ENCODE measurements at regions not wholly inside any gene's neighbourhood (a gene's known extent, or its start where the extent isn't known, plus 50 kb on each side); places are given as distances from the start of the nearest gene placed in this dataset.

DNA sequence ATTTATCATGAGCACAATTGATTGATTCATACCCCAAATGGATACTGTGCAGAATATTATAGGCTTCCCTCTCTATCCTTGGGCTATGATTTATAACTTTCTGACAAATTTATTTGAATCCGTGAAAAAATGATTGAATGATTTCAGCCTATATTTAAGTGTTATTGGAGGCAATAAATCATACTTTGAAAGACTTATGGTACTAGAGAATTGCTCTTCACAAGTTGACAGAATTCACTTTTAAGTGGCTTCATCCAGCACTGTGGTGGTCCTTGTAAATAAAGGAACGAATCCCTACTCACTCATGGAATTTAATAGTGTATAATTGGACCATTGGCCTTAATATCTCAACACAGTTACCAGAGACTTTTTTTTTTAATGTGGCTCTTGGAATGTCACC lies 174.8 kb upstream of the TLL1 start:
- DNase-seq (ENCODE audit: low read depth in 1 of 2, low spot score in 1 of 2): no peak
- Histone ChIP-seq H3K27ac (no peak overlapping the region), H3K27me3 (no peaks in the 10 kb centered on the region), H3K36me3 (no peaks in the 10 kb centered on the region), H3K4me3 (no peak overlapping the region), H3K9me3 (ENCODE audit: low read depth) (no peaks in the 10 kb centered on the region), H3K4me1 (ENCODE audit: low read depth) (no peaks in the 10 kb centered on the region)
- TF ChIP-seq, protein P1, sequence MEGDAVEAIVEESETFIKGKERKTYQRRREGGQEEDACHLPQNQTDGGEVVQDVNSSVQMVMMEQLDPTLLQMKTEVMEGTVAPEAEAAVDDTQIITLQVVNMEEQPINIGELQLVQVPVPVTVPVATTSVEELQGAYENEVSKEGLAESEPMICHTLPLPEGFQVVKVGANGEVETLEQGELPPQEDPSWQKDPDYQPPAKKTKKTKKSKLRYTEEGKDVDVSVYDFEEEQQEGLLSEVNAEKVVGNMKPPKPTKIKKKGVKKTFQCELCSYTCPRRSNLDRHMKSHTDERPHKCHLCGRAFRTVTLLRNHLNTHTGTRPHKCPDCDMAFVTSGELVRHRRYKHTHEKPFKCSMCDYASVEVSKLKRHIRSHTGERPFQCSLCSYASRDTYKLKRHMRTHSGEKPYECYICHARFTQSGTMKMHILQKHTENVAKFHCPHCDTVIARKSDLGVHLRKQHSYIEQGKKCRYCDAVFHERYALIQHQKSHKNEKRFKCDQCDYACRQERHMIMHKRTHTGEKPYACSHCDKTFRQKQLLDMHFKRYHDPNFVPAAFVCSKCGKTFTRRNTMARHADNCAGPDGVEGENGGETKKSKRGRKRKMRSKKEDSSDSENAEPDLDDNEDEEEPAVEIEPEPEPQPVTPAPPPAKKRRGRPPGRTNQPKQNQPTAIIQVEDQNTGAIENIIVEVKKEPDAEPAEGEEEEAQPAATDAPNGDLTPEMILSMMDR (IDR thresholded peaks at IDR 0.05; ENCODE audit: low read depth, low read length): no peak

DNA sequence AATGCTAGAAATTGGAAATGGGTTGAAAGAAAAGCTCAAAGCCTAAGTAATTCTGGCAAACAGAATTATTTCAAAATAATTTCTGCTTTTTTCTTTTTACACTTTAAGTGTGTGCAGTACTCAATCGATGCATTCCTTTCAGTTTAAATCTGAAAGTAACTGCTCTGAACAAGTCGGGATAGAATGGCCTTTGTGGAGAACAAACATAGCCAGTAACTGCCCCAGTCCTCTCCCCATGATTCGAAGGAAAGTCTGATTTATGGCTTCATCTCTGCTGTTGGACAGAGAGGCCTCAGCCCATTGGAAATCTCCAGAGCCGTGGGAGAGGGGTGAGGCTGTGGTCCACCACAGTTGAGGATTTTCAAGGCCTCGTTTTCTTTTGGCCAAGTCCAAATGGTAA lies 174.0 kb upstream of the TLL1 start:
- Histone ChIP-seq H3K4me1 (ENCODE audit: low read depth) (no peaks in the 10 kb centered on the region), H3K9me3 (ENCODE audit: low read depth) (no peaks in the 10 kb centered on the region), H3K36me3 (no peaks in the 10 kb centered on the region), H3K27me3 (no peaks in the 10 kb centered on the region), H3K4me3 (no peak overlapping the region), H3K27ac (no peak overlapping the region)
- TF ChIP-seq, protein P1 (IDR thresholded peaks at IDR 0.05; ENCODE audit: low read depth, low read length): no peak
- no peak for DNase-seq (ENCODE audit: low read depth in 1 of 2, low spot score in 1 of 2)

DNA sequence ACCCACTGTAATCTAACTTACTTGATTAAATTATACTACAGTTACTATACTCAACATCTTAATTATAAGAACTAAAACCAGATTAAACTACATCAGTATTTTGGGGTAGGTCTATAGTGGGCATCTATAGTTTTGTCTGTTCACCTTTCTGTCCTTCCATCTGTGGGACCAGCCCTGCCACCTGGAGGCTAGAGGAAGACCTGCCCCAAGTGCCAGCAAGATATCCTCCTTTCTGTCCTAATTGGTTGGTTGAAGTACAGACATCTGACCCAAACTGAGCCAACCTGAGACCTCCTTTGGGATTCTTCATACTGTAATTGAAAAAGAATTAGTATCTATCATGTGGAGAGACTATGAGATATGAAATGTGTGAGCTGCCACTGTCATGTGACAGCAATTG lies 172.2 kb upstream of the TLL1 start:
- Histone ChIP-seq H3K36me3 (no peaks in the 10 kb centered on the region), H3K9me3 (ENCODE audit: low read depth) (no peaks in the 10 kb centered on the region), H3K27ac (no peak overlapping the region), H3K4me1 (ENCODE audit: low read depth) (no peaks in the 10 kb centered on the region), H3K4me3 (no peak overlapping the region), H3K27me3 (no peaks in the 10 kb centered on the region)
- no peak for DNase-seq (ENCODE audit: low read depth in 1 of 2, low spot score in 1 of 2)
- TF ChIP-seq, protein P1 (IDR thresholded peaks at IDR 0.05; ENCODE audit: low read depth, low read length): peak; percentile 29

DNA sequence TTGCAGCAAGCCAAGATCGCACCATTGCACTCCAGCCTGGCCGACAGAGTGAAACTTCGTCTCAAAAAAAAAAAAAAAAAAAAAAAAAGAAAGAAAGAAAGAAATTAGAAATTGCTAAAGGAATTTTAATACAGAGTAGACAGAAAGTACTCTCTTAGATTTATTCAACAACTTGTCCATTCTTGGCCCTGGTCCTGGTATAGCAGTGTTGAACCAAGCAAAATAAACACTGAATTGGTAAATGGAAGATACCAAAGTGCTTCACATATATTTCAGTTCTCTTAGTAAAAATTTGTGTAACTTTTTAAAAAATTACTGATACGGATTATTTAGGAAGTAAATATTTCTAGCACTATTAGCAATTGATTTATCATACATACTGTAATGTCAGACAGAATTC lies 165.9 kb upstream of the TLL1 start:
- H3K36me3 ChIP-seq: no peaks in the 10 kb centered on the region
- H3K9me3 ChIP-seq (ENCODE audit: low read depth): no peaks in the 10 kb centered on the region
- H3K27ac ChIP-seq: no peak overlapping the region
- DNase-seq (ENCODE audit: low read depth in 1 of 2, low spot score in 1 of 2): no peak
- TF ChIP-seq, protein P1 (IDR thresholded peaks at IDR 0.05; ENCODE audit: low read depth, low read length): no peak
- no peak overlapping the region for H3K4me3 ChIP-seq
- no peaks in the 10 kb centered on the region for H3K4me1 ChIP-seq (ENCODE audit: low read depth)
- no peaks in the 10 kb centered on the region for H3K27me3 ChIP-seq

DNA sequence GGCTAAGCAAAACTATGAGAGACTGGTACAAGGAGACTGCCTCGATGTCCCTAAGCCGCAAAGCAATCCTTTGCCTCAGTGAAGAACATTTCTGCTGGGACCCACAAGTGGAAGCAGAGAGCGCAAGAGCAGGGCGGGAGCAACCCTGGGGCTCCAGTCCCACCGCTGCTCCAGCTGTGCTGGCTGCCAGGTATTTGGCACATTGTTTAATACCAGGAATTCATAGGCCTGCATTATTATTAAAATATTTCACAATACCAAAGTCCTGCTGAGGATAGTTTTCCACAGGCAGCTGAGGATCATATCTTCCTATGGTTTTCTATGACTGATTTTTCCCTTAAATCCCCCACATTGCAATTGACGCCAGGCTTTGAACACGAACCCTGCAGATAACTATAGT lies 163.5 kb upstream of the TLL1 start:
- Histone ChIP-seq H3K4me1 (ENCODE audit: low read depth) (no peaks in the 10 kb centered on the region), H3K27me3 (no peaks in the 10 kb centered on the region), H3K4me3 (no peak overlapping the region), H3K9me3 (ENCODE audit: low read depth) (no peaks in the 10 kb centered on the region), H3K36me3 (no peaks in the 10 kb centered on the region), H3K27ac (no peak overlapping the region)
- TF ChIP-seq, protein P1 (IDR thresholded peaks at IDR 0.05; ENCODE audit: low read depth, low read length): no peak
- peak in 1 of 2 donors; percentile 24 for DNase-seq (ENCODE audit: low read depth in 1 of 2, low spot score in 1 of 2)

DNA sequence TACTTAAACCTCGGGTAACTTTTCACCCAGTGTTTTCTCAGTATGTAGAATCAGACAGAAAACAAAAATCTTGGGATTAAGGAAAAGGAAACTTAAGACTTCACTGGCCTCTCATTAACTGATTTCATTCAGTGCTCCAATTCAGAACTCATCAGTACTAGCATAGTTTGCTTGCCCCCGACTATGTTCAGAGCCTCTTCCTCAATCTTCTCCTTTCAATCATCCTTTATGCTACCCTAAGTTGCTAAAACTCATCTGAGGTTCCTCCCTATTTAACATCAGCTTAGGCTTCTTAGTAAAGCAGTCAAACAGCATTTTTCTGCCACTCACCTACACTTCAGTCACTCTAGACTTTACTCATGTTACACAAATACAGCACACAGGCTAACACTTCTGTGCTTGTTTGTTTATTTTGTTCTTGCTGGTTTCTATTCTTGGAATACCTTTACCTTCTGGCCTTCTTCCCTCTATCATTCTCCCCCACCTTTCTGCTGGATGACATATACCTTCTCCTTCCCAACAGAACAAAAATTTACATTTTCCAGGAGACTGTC lies 163.0 kb upstream of the TLL1 start:
- Histone ChIP-seq H3K27ac (no peak overlapping the region), H3K9me3 (ENCODE audit: low read depth) (no peaks in the 10 kb centered on the region), H3K4me1 (ENCODE audit: low read depth) (no peaks in the 10 kb centered on the region), H3K4me3 (no peak overlapping the region), H3K36me3 (no peaks in the 10 kb centered on the region), H3K27me3 (no peaks in the 10 kb centered on the region)
- no peak for DNase-seq (ENCODE audit: low read depth in 1 of 2, low spot score in 1 of 2)
- TF ChIP-seq, protein P1 (IDR thresholded peaks at IDR 0.05; ENCODE audit: low read depth, low read length): no peak
